ENCODE measurements at regions not wholly inside any gene's neighbourhood (a gene's known extent, or its start where the extent isn't known, plus 50 kb on each side); places are given as distances from the start of the nearest gene placed in this dataset.
"Not testable (repeated sequence)": the region's sequence is repeated elsewhere in the genome, so short reads cannot be mapped to it uniquely, and the experiment has no call there.

DNA sequence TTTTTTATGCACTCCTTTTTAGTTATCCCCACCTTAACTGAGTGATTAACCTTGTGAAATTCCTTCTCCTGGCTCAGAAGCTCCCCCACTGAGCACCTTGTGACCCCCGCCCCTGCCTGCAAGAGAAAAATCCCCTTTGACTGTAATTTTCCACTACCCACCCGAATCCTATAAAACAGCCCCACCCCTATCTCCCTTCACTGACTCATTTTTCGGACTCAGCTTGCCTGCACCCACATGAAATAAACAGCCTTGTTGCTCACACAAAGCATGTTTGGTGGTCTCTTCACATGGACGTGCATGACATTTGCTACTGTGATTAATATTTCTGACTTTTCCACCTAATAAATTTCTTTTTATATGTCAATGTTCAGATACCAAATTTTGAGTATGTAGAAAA is 1322.8 kb downstream of the XPNPEP1 start:
- H3K9me3 ChIP-seq (ENCODE audit: control insufficient read depth in 1 of 2, low read length in 2 of 2); H3K27me3 ChIP-seq (ENCODE audit: insufficient read depth, low read length); H3K4me3 ChIP-seq (ENCODE audit: low read length in 2 of 2); H3K27ac ChIP-seq (ENCODE audit: low read depth, low read length); H3K27me3 Mint-ChIP-seq; DNase-seq; H3K36me3 ChIP-seq (ENCODE audit: insufficient read depth, low read length); H3K36me3 Mint-ChIP-seq; H3K4me1 Mint-ChIP-seq; intact Hi-C loops (cut with micrococcal nuclease); H3K4me1 ChIP-seq (ENCODE audit: insufficient read depth, low read length); H3K4me3 Mint-ChIP-seq; CTCF ChIA-PET (ENCODE audit: partially characterized antibody); H3K27ac Mint-ChIP-seq; POLR2A ChIA-PET (ENCODE audit: partially characterized antibody): not testable (repeated sequence)
- peaks cover 0 to 11% (median 7%) of the 10 kb centered on the region in 8 donors for H3K9me3 Mint-ChIP-seq

DNA sequence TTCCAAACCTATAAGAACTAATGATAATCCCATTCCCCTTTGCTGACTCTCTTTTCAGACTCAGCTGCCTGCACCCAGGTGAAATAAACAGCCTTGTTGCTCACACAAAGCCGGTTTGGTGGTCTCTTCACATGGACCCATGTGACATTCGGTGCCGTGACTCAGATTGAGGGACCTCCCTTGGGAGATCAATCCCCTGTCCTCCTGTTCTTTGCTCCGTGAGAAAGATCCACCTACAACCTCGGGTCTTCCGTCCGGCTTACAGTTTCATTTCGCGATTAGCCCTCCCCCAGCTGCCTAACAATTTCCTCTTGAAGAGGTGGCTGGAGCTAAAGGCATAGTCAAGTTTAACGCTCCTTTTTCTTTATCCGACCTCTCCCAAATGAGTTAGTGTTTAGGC is 1324.0 kb downstream of the XPNPEP1 start:
- H3K4me3 ChIP-seq (ENCODE audit: low read length in 2 of 2); H3K36me3 Mint-ChIP-seq; H3K27ac Mint-ChIP-seq: not testable (repeated sequence)

DNA sequence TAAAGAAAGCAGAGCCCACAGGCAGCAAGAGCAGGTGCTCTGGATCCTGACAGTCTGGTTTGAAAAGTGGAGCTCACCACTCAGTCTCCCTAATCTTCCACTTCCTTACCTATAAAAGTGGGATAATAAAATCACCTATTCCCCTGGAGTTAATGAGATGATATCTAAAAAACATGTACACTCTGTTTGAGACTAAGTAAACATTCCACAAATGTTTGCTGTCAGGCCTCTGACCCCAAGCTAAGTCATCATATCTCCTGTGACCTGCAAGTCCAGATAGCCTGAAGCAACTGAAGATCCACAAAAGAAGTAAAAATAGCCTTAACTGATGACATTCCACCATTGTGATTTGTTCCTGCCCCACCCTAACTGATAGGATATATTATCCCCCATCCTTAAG is 1324.5 kb downstream of the XPNPEP1 start:
- DNase-seq = no peak
- ChIA-PET CTCF (ENCODE audit: partially characterized antibody) (no interaction called here), POLR2A (ENCODE audit: partially characterized antibody) (no interaction called here)
- no peaks in the 10 kb centered on the region for H3K9me3 ChIP-seq (ENCODE audit: control insufficient read depth in 1 of 2, low read length in 2 of 2)
- H3K27me3 Mint-ChIP-seq = no peaks in the 10 kb centered on the region
- intact Hi-C loops (cut with micrococcal nuclease) = no loop called here
- no peaks in the 10 kb centered on the region for H3K27me3 ChIP-seq (ENCODE audit: insufficient read depth, low read length)
- H3K4me1 Mint-ChIP-seq = no peaks in the 10 kb centered on the region
- H3K36me3 Mint-ChIP-seq = no peaks in the 10 kb centered on the region
- H3K4me3 ChIP-seq (ENCODE audit: low read length in 2 of 2) = no peak overlapping the region
- peaks cover 0 to 12% (median 8%) of the 10 kb centered on the region in 8 donors for H3K9me3 Mint-ChIP-seq
- H3K36me3 ChIP-seq (ENCODE audit: insufficient read depth, low read length) = no peaks in the 10 kb centered on the region
- H3K4me3 Mint-ChIP-seq = no peak overlapping the region
- H3K27ac ChIP-seq (ENCODE audit: low read depth, low read length) = no peak overlapping the region
- no peaks in the 10 kb centered on the region for H3K4me1 ChIP-seq (ENCODE audit: insufficient read depth, low read length)
- H3K27ac Mint-ChIP-seq = no peak overlapping the region

More for the DNA sequence above, 1324.0 kb downstream of the XPNPEP1 start:
- H3K9me3 ChIP-seq (ENCODE audit: control insufficient read depth in 1 of 2, low read length in 2 of 2); H3K36me3 ChIP-seq (ENCODE audit: insufficient read depth, low read length); H3K4me1 ChIP-seq (ENCODE audit: insufficient read depth, low read length); POLR2A ChIA-PET (ENCODE audit: partially characterized antibody); H3K4me3 Mint-ChIP-seq; H3K27me3 ChIP-seq (ENCODE audit: insufficient read depth, low read length); DNase-seq; H3K27ac ChIP-seq (ENCODE audit: low read depth, low read length); CTCF ChIA-PET (ENCODE audit: partially characterized antibody); intact Hi-C loops (cut with micrococcal nuclease); H3K4me1 Mint-ChIP-seq; H3K27me3 Mint-ChIP-seq: not testable (repeated sequence)
- H3K9me3 Mint-ChIP-seq = peaks cover 0 to 12% (median 8%) of the 10 kb centered on the region in 8 donors

DNA sequence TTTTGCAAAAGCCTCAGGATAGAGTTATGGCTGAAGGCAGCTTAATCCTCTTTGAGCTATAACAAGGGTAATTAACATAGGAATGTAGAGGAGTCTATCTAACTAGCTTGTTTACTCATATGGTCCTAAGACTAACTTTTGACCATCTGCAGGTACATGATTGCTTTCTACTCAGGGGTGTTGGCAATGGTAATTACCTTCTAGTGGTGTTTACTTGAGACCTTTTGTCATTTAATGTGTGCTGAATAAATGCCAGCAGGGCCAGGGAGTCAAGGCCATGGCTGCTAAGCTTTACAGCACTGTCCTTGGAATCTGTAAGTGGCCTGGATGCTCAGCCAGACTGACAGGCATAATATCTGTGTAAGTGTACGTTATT is 1325.0 kb downstream of the XPNPEP1 start:
- Mint-ChIP-seq H3K9me3 (peaks cover 0 to 12% (median 6%) of the 10 kb centered on the region in 8 donors), H3K36me3 (no peaks in the 10 kb centered on the region), H3K4me3 (no peak overlapping the region), H3K27me3 (no peaks in the 10 kb centered on the region), H3K27ac (no peak overlapping the region), H3K4me1 (no peaks in the 10 kb centered on the region)
- H3K27me3 ChIP-seq (ENCODE audit: insufficient read depth, low read length) = no peaks in the 10 kb centered on the region
- intact Hi-C loops (cut with micrococcal nuclease) = no loop called here
- H3K27ac ChIP-seq (ENCODE audit: low read depth, low read length) = no peak overlapping the region
- no peak overlapping the region for H3K4me3 ChIP-seq (ENCODE audit: low read length in 2 of 2)
- no peaks in the 10 kb centered on the region for H3K9me3 ChIP-seq (ENCODE audit: control insufficient read depth in 1 of 2, low read length in 2 of 2)
- no peaks in the 10 kb centered on the region for H3K4me1 ChIP-seq (ENCODE audit: insufficient read depth, low read length)
- DNase-seq = no peak
- ChIA-PET CTCF (ENCODE audit: partially characterized antibody) (no interaction called here), POLR2A (ENCODE audit: partially characterized antibody) (no interaction called here)
- H3K36me3 ChIP-seq (ENCODE audit: insufficient read depth, low read length) = no peaks in the 10 kb centered on the region

DNA sequence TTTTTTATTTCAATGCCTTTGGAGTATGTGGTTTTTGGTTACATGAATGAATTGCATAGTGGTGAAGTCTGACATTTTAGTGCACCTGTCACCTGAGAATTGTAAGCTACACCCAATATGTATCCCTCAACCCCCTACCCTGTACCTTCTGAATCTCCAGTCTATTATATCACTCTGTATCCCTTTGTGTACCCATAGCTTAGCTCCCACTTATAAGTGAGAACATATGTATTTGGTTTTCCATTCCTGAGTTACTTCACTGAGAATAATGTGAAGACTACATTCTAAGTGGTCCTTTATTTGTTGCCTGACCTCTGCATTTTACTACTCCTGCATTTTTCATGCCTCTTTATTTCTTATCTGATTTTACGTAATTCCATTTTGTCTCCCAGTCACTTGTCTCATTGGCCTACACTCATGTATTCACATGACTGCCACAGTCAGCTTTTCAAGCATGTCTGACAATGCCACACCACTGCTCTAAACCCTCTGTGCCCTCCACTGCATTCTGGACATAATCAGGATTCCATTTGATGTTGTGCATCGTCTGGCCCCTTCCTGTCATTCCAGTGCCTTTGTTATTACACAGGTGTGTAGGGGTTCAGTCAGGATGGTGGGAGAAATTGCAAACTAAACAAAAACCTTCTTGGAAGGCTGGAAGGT is 1325.5 kb downstream of the XPNPEP1 start:
- intact Hi-C loops (cut with micrococcal nuclease) = no loop called here

DNA sequence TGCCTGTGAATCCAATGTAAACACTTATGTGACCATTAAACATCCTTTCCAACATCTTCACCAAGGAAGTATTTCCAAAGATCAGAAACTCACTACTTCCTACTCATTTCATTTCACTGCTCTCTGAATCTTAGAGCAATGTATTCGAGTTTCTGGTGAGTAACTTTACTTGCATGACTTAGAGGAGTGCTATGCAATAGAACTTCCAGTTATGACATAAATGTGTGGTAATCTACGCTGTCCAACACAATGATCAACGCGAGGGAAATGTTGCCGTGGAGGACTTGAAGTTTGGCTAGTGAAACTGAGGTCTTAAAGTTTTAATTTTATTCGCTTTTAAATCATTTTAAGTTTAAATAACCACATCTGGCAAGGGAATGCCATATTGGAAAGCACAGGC is 1326.3 kb downstream of the XPNPEP1 start:
- Mint-ChIP-seq H3K36me3 (no peaks in the 10 kb centered on the region), H3K4me3 (no peak overlapping the region), H3K9me3 (peaks cover 0 to 12% (median 6%) of the 10 kb centered on the region in 8 donors), H3K27ac (no peak overlapping the region), H3K27me3 (no peaks in the 10 kb centered on the region), H3K4me1 (no peaks in the 10 kb centered on the region)
- H3K27me3 ChIP-seq (ENCODE audit: insufficient read depth, low read length) = no peaks in the 10 kb centered on the region
- no peaks in the 10 kb centered on the region for H3K9me3 ChIP-seq (ENCODE audit: control insufficient read depth in 1 of 2, low read length in 2 of 2)
- no peak overlapping the region for H3K4me3 ChIP-seq (ENCODE audit: low read length in 2 of 2)
- ChIA-PET CTCF (ENCODE audit: partially characterized antibody) (no interaction called here), POLR2A (ENCODE audit: partially characterized antibody) (no interaction called here)
- H3K4me1 ChIP-seq (ENCODE audit: insufficient read depth, low read length) = no peaks in the 10 kb centered on the region
- H3K36me3 ChIP-seq (ENCODE audit: insufficient read depth, low read length) = no peaks in the 10 kb centered on the region
- no peak for DNase-seq
- H3K27ac ChIP-seq (ENCODE audit: low read depth, low read length) = no peak overlapping the region
- intact Hi-C loops (cut with micrococcal nuclease) = no loop called here

More for the DNA sequence above, 1325.5 kb downstream of the XPNPEP1 start:
- no peak for DNase-seq
- H3K36me3 Mint-ChIP-seq = no peaks in the 10 kb centered on the region
- ChIA-PET CTCF (ENCODE audit: partially characterized antibody) (no interaction called here), POLR2A (ENCODE audit: partially characterized antibody) (no interaction called here)
- H3K9me3 ChIP-seq (ENCODE audit: control insufficient read depth in 1 of 2, low read length in 2 of 2) = no peaks in the 10 kb centered on the region
- H3K27me3 ChIP-seq (ENCODE audit: insufficient read depth, low read length) = no peaks in the 10 kb centered on the region
- H3K4me3 Mint-ChIP-seq = no peak overlapping the region
- peaks cover 0 to 12% (median 6%) of the 10 kb centered on the region in 8 donors for H3K9me3 Mint-ChIP-seq
- no peaks in the 10 kb centered on the region for H3K4me1 ChIP-seq (ENCODE audit: insufficient read depth, low read length)
- no peak overlapping the region for H3K27ac Mint-ChIP-seq
- no peak overlapping the region for H3K4me3 ChIP-seq (ENCODE audit: low read length in 2 of 2)
- no peaks in the 10 kb centered on the region for H3K27me3 Mint-ChIP-seq
- no peaks in the 10 kb centered on the region for H3K36me3 ChIP-seq (ENCODE audit: insufficient read depth, low read length)
- no peak overlapping the region for H3K27ac ChIP-seq (ENCODE audit: low read depth, low read length)
- no peaks in the 10 kb centered on the region for H3K4me1 Mint-ChIP-seq

DNA sequence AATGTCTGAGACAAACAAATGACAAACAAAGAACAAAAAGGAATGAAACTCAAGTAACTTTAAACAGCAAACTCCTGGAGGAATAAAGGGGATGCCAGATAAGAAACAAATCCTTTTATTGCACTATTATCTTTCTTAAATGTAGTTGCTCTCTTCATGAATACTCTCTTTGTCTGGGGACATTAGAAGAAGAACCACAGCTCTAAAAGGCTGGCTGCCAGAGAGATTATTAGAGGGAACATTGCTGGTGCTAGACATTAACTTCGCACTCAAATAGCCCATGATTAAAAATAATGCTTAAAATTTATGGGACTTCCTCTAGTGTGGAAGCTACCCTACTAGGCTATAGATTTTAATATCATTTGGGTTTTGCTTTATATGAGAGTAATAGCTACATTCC is 1330.4 kb downstream of the XPNPEP1 start:
- intact Hi-C loops (cut with micrococcal nuclease) = no loop called here
- ChIA-PET POLR2A (ENCODE audit: partially characterized antibody) (no interaction called here), CTCF (ENCODE audit: partially characterized antibody) (no interaction called here)
- DNase-seq = no peak
- Mint-ChIP-seq H3K27me3 (no peaks in the 10 kb centered on the region), H3K4me3 (no peak overlapping the region), H3K27ac (no peak overlapping the region), H3K9me3 (peaks cover 0 to 13% (median 5%) of the 10 kb centered on the region in 8 donors), H3K36me3 (no peaks in the 10 kb centered on the region), H3K4me1 (no peaks in the 10 kb centered on the region)
- H3K9me3 ChIP-seq (ENCODE audit: control insufficient read depth in 1 of 2, low read length in 2 of 2) = no peaks in the 10 kb centered on the region
- H3K36me3 ChIP-seq (ENCODE audit: insufficient read depth, low read length) = no peaks in the 10 kb centered on the region
- no peaks in the 10 kb centered on the region for H3K27me3 ChIP-seq (ENCODE audit: insufficient read depth, low read length)
- H3K27ac ChIP-seq (ENCODE audit: low read depth, low read length) = no peak overlapping the region
- H3K4me3 ChIP-seq (ENCODE audit: low read length in 2 of 2) = no peak overlapping the region
- H3K4me1 ChIP-seq (ENCODE audit: insufficient read depth, low read length) = no peaks in the 10 kb centered on the region

DNA sequence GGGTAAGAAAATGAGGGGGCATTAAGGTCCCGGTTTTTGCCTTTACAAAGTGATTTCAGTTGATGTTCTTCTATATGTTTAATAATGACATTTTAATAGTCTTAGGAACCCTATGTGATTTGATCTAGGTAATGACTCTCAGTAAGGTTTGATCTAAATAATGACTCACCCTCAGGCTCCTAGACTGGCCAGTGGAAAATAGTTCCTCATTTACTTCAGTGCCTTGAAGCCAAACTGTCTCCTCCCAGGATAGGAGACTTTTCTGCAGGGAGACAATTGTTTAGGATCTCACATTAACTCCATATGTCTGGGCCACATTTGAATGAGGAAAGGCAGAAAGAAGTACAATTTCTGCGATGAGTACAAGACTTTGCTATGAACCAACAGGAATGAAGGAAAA is 1331.9 kb downstream of the XPNPEP1 start:
- H3K27ac ChIP-seq (ENCODE audit: low read depth, low read length) = no peak overlapping the region
- no peaks in the 10 kb centered on the region for H3K9me3 ChIP-seq (ENCODE audit: control insufficient read depth in 1 of 2, low read length in 2 of 2)
- Mint-ChIP-seq H3K27me3 (no peaks in the 10 kb centered on the region), H3K27ac (no peak overlapping the region), H3K4me3 (no peak overlapping the region), H3K9me3 (peaks cover 0 to 18% (median 5%) of the 10 kb centered on the region in 8 donors), H3K4me1 (no peaks in the 10 kb centered on the region), H3K36me3 (no peaks in the 10 kb centered on the region)
- H3K36me3 ChIP-seq (ENCODE audit: insufficient read depth, low read length) = no peaks in the 10 kb centered on the region
- POLR2A ChIA-PET (ENCODE audit: partially characterized antibody) = no interaction called here
- no peaks in the 10 kb centered on the region for H3K4me1 ChIP-seq (ENCODE audit: insufficient read depth, low read length)
- intact Hi-C loops (cut with micrococcal nuclease) = no loop called here
- H3K4me3 ChIP-seq (ENCODE audit: low read length in 2 of 2) = no peak overlapping the region
- CTCF ChIA-PET (ENCODE audit: partially characterized antibody) = no interaction called here
- no peak for DNase-seq
- no peaks in the 10 kb centered on the region for H3K27me3 ChIP-seq (ENCODE audit: insufficient read depth, low read length)
